Superior temporal gyrus (tissue), 1 donor: ENCODE measurements at regions not wholly inside any gene's neighbourhood (a gene's known extent, or its start where the extent isn't known, plus 50 kb on each side); places are given as distances from the start of the nearest gene placed in this dataset.
A peak's percentile ranks its signal among the peaks of the same experiment; 100 is the strongest.

Experiments
- DNase-seq: peaks from one replicate; pipeline ENCODE4 v3.0.0-alpha.2; 2016; ENCODE audit errors: extremely low spot score

- DNase-seq, result no peak
Measured at GRCh38 chr7:132672200-132672990, 96.1 kb upstream of the PLXNA4 start.

- no peak for DNase-seq
Measured at GRCh38 chr7:132666774-132667172, 90.5 kb upstream of the PLXNA4 start.

GRCh38 chr7:132666071-132666773, 90.0 kb upstream of the PLXNA4 start:
- DNase-seq, result no peak

GRCh38 chr7:132656846-132657776, 80.8 kb upstream of the PLXNA4 start:
- DNase-seq, result no peak

- DNase-seq, result no peak
Measured at GRCh38 chr7:132656341-132656740, 80.1 kb upstream of the PLXNA4 start.

- peak; percentile 20 for DNase-seq
Measured at GRCh38 chr7:132655131-132655727, 79.0 kb upstream of the PLXNA4 start.

GRCh38 chr7:132654150-132654549, 77.9 kb upstream of the PLXNA4 start:
- no peak for DNase-seq

- DNase-seq, result no peak
Measured at GRCh38 chr7:132653366-132653930, 77.2 kb upstream of the PLXNA4 start.

- no peak for DNase-seq
Measured at GRCh38 chr7:132652507-132652906, 76.2 kb upstream of the PLXNA4 start.

- DNase-seq, result no peak
Measured at GRCh38 chr7:132650498-132650897, 74.2 kb upstream of the PLXNA4 start.

- no peak for DNase-seq
Measured at GRCh38 chr7:132647311-132647710, 71.0 kb upstream of the PLXNA4 start.

GRCh38 chr7:132646052-132646451, 69.8 kb upstream of the PLXNA4 start:
- no peak for DNase-seq

GRCh38 chr7:132643302-132643701, 67.0 kb upstream of the PLXNA4 start:
- DNase-seq, result no peak

GRCh38 chr7:132641238-132641637, 65.0 kb upstream of the PLXNA4 start:
- DNase-seq, result no peak

- no peak for DNase-seq
Measured at GRCh38 chr7:132639983-132640382, 63.7 kb upstream of the PLXNA4 start.

GRCh38 chr7:132638000-132638399, 61.7 kb upstream of the PLXNA4 start:
- no peak for DNase-seq

GRCh38 chr7:132636581-132636980, 60.3 kb upstream of the PLXNA4 start:
- no peak for DNase-seq

GRCh38 chr7:132635127-132635526, 58.9 kb upstream of the PLXNA4 start:
- DNase-seq, result no peak

- DNase-seq, result no peak
Measured at GRCh38 chr7:132630834-132631233, 54.6 kb upstream of the PLXNA4 start.
